H4 (cell line): ENCODE measurements at regions not wholly inside any gene's neighbourhood (a gene's known extent, or its start where the extent isn't known, plus 50 kb on each side); places are given as distances from the start of the nearest gene placed in this dataset.
"Not testable (repeated sequence)": the region's sequence is repeated elsewhere in the genome, so short reads cannot be mapped to it uniquely, and the experiment has no call there.

Source experiments
- DNase-seq: peaks from one replicate; pipeline ENCODE4 v3.0.0-alpha.2; 2015; ENCODE audit warnings: low spot score

- no peak for DNase-seq
These were observed 55.7 kb downstream of the OR11H12 start for GRCh38 chr14:18656627-18657026.

DNA sequence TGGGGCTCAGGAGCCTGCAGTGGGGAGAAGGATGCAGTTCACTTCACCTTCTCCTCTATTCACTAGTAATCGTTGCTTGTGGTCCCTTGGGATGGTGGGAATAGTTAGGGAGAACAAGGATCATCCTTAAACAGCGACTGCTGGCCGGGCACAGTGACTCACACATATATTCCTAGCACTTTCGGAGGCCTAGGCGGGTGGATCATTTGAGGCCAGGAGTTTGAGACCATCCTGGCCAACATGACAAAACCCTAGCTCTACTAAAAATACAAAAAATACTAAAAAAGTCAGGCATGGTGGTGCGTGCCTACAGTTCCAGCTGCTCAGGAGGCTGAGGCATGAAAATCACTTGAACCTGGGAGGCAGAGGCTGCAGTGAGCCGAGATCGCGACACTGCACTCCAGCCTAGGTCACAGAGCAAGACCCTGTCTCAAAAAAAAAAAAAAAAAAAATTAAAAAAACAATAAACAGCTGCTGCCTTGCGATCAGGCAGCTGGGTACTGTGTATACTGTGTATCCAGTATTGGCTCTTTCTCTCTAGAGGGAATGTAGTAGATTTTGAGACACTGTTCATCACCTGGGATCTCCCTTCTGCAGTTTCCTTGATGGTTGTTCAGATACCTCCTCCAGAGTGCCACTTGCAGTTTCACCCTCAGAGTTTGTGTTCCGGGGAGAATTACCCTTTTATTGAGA, 59.1 kb downstream of the OR11H12 start:
- not testable (repeated sequence) for DNase-seq

GRCh38 chr14:18660585-18660922, 59.6 kb downstream of the OR11H12 start:
- no peak for DNase-seq

GRCh38 chr14:18667843-18668242, 66.9 kb downstream of the OR11H12 start:
- not testable (repeated sequence) for DNase-seq

DNA sequence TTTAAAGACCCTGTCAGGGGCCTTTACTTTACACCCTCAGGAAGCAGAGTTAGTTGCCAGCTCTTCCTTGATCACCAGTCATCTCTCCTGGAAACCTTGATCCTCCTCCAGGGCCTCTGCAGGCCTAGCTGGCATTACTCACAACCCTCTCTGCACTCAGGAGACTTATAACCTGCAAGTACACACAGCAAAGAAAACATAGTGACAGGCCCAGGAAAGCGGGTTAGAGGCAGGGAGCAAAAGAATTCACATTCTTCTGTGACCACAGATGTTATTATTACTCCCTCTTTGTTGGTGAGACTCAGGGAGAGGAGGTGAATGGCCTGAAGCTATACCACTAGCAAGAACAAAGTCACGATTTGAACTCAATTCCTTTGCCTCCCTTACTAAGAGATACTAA, 87.4 kb downstream of the OR11H12 start:
- peak; percentile 62 for DNase-seq
